HG03354 (cell line): ENCODE measurements at regions not wholly inside any gene's neighbourhood (a gene's known extent, or its start where the extent isn't known, plus 50 kb on each side); places are given as distances from the start of the nearest gene placed in this dataset.

ENCODE experiments used
- ATAC-seq: cut with Tn5 transposase; IDR thresholded peaks from one replicate; pipeline ENCODE4 v1.9.1; 2021; ENCODE audit warnings: mild to moderate bottlenecking; ENCODE audit not compliant: unreplicated experiment, poor library complexity, severe bottlenecking

DNA sequence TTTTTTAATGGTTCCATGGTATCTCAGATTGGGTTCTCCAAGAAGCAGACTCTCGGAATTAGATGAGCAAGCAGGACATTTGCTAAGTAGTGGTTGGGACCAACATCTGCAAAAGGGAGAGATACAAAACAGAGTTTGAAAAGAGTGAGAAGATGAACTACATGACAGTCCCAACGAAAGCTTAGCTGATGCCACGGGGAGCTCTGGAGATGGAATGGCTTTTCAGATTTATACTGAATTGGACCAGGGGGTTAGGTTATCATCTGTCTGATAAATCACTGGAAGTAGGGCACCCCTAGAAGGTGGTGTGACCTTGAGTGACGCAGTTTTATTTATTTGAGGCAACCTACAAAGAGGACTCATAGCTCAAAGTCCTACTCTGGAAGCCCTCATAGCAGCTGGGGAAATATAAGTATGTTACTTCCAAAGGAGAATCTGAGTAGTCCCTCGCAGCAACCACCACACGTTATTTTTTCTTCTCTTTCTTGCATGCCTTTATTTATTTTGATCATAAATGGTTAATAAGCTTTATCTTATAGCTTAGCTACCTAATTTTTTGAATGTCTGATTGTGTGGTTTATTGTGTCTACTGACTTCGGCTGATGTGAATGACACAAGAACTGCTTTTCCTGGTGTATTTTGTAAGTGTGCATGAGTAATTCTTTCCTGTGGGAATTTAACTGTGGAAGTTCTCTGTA lies 815.4 kb downstream of the SQOR start:
- no peak for ATAC-seq

DNA sequence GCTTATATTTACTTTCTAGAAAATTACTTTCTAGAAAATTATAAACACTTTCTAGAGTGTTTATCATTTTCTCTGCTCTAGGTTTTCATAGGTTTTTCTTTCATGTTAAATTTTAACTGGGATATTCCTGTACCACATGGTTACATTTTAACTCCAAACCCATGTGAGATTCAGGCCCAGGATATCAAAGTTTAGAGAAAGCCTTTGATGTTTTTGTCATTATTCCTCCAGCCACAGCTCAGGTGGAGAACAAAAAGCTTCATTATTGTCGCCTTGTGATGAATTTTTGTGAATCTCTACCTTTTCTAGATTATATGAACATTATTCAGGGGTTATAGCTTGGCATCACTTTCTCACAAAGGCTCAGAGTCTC lies 816.0 kb downstream of the SQOR start:
- ATAC-seq = no peak

DNA sequence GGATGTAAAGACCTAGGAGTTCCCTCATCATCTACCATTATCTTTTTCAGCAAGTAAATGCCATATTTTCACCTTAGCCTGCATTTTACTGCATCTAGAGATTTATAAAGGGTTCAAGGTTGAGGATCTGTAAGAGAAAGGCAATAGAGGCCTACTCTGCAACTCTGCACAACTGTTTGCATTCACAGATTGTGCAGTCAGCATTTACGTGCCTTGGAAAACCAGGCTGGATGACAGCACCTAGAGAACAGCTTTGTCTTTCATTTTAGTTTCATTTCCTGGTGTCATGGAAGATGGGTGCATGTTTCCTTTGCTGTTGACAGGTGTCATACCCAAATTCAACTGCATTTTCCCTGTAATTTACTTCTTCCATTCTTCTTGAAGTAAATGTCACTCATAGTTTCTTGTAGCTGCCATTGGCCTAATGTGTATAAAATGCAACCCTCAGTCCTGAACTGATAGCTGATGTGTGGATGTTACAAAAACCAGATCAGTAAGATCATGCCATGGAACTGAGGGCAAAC lies 817.5 kb downstream of the SQOR start:
- ATAC-seq = no peak

DNA sequence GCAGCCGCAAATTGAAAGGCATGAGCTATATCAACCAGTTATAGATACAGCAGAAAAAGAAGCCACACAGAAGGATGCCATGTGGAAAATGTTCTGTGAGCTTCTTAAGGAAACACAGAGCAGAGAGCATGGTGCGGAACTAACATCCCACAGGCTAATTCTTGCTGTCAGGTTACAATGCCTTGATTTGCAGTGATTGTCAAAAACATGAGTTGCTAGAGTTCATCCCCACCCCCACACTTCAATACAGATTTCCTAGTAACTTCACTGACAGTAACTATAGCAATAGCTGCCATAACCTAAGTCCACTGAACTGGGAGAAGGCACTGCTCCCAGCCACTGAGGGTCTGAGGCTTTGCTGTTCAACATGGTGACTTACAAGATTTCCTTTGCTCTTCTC lies 821.6 kb downstream of the SQOR start:
- no peak for ATAC-seq

DNA sequence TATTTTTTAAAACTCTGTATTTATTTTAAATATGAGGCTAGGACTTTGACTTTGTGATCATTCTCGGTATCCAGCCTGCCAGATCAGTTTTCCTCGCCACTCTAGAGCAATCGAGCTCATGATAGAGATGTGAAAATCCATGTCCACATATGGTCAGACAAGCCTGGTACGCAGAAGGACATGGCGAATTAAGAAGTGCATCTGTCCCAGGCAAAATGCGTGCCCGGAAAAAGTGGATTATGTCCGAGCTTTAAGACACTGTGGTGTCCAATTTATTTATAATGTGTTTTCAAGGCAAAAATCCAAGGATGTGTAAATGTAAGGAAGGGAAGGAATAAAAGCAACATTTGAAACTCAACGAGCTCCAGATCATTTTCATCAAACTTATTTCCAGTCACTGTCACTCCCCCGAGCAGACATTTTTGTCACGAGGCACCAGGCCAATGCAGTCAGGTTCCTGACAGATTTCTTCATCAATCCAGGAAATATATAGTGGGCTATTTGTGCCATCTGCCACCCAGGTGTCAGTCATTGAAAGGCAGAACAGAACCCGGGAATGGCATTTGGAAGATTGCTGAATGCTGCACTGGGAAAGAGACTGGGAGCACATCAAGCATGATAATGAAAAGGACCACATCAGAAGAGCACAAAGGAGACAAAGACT lies 825.7 kb downstream of the SQOR start:
- no peak for ATAC-seq

DNA sequence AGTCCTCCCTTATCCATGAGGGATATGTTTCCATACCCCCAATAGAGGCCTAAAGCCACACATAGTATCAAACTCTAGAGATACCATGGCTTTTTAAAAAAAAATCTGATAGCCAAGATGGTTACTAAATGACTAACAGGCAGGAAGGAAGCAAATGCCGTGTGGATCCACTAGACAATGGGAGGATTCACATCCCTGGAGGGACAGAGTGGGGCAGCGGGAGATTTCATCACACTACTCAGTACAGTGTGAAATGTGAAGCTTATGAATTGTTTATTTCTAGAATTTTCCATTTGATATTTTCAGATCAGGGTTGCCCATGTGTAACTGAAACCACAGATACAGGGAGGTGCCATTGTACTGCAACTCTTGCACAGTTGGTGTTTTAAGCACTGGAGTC lies 826.6 kb downstream of the SQOR start:
- ATAC-seq = no peak

DNA sequence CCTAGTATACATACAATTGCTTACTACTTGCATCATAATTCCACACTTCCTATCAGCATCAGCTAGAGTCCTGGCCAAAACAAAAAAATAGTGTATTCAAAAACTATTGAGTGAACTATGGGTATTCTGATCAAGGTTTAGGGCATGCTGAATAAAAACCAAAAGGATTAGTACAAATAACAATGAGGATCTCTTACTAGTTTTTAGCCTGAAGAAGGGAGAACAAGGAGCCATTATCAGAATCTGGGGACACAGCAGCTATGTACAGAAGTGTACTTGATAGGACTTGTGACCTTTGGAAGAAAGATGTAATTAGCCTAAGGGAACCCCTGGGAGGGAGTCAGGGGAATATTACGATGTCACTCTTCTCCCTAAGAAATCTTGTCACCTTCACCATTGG lies 832.2 kb downstream of the SQOR start:
- ATAC-seq = no peak

DNA sequence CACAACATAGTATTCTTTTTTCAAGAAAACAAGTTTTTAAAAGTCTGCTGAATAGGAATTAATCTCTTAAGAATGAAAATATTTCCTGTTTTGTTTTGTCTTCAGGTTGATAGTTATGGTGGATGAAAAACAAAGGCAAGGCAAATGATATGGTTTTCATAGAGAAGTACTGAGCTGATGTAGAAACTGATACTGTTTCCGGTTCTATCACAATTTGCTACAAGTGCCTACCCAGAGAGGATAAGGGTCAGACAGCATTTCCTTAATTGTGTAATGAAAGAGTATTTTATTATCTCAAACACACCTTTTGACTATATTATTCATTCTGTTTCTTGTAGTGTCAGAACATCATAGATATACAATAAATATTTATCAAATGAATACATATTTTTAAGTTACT lies 836.3 kb downstream of the SQOR start:
- no peak for ATAC-seq

DNA sequence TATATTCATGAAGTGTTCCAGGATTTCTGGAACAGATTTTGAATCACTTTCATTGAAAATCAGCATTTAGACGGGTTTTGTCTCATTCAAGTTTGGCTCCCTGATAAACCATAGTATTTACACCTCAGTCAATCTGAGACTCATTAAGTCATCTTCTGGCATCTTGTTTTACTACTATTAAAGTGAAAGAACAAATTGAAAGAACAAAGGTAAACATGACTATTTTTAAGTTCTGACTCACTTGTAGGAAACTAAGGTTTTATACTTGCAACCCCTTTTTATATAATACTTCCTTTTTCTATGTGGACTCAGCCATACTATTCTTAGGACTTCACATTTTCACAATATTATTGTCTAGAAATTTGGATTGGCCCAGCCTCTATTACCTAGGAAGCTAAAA lies 854.4 kb downstream of the SQOR start:
- ATAC-seq = no peak

DNA sequence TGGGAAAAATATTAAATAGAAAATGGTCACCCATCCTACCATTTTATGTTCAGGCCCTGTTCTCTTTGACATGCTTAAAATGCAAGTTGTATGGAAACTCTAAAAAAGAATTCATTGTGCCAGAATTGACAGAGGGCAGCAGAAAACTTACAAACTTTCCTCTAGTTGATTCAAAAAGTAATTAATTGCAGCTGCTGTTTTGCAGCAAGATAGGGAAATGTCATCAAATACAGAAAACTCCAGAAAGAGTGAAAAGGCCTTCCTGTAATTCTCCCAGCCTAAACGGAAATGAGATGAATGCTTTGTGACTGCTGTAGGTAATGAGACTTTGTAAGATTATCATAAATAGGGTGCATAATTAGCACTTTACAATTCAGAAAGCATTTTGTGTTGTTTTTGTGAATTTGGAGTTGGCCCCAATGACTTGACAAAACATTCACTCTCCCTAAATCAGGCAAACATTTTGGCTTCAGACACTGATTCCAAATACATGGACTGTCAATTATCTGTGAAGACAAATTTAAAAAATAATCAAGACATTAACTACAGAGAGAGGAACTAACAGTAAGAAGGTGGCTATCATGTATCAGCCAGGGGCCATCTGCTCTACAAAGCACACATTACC lies 861.8 kb downstream of the SQOR start:
- ATAC-seq = no peak

DNA sequence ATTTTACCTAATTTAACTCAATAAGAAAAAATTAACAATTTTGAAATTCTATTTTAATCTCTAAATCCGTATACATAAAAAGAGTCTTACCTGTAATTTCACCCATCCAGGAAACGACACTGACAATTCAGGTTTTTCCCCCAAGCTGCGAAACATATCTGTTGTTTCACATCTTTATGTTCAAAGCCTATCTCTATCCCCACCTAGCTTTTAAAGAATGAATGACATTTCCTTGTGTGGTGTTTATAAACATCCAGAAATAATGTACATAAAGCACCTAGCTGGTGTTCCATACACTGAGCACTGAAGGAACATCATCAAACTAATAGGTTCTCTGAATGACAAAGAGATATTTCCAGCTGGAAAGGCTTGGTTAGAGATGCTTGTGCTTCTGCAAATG lies 867.8 kb downstream of the SQOR start:
- ATAC-seq = no peak

DNA sequence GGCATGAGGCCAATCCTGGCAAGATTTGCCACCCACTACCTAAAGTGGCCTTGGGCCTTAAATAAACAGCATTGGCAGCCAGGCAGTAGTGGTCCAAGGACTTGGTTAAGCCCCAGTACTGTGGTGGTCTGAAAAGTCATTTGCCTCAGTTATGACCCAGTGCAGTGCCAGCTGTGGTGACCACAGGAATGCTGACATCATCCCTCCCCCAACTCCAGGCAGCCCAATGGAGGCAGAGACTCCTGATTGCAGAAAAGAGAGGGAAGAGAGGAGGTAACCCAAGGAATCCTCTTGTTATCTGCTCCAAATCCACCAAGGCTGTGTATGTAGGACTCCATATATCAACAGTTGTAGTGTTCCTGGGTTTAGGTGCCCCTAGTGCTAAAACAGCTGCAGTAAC lies 883.6 kb downstream of the SQOR start:
- ATAC-seq = no peak

DNA sequence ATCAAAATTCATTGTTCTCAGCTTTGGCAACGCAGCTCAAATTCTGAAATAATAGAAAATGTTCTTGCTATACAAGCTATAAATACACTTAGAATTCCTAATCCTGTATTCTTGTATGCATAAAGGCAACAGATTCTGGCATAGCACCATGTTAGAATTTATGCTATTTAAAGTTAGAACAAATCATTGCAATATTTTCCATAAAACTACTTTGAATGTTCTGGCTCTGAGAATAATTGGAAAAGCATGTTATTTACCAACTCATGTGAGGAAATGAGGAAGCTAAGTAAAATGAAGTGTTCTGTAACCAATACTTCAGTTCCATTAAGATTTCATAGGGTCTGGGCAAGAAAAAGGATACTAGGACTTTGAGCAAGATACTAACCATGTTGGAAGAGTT lies 888.9 kb downstream of the SQOR start:
- ATAC-seq = no peak

DNA sequence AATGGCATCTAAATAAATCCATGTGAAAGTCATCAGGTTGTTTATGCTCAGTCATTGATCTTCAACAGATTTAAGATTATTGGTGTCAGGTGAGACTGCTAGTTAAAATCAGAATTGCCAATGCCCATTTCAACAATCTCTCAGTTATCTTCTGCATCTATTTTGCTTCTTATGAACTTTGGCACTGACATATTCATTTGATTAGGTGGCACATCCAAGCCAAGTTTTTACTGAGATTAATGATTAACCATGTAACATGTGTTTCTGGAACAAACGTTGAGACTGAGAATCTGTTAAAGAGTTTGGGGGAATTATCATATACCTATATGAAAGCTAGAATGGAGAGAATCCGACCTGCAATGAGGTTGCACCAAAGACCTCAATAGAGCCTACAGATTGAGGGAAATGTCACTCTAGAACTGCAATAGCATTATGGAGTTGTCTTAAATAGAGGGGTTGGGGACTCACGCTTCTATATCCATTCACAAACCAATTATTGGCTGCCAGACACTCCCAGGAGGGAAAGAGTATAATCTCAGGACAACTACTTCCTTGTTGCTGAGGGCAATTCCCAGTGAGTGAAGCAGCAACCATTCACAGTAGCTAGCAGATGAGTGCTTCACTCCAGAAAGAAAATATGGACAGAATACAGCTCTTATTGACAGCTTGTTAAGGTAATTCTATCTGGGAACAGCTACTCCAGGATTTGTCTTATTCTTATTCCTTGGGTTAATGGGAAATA lies 891.3 kb downstream of the SQOR start:
- ATAC-seq = no peak

DNA sequence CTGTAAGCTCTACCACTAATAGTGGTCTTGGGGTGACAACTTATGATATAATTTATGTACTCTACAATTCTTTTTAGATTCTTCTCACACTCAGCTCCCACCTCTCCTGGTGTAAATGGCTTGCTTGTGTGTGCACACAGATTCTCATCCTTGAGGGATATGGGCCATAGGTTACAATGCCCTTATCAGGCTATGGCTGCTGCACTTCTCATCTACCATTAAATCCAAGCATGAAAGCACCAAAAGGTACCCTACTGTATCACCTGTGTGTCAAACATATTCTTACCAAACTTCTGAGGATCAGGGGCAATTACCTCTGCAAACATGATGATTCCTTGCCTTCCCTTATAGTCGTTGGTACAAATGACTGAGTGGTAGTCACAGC lies 891.9 kb downstream of the SQOR start:
- no peak for ATAC-seq

DNA sequence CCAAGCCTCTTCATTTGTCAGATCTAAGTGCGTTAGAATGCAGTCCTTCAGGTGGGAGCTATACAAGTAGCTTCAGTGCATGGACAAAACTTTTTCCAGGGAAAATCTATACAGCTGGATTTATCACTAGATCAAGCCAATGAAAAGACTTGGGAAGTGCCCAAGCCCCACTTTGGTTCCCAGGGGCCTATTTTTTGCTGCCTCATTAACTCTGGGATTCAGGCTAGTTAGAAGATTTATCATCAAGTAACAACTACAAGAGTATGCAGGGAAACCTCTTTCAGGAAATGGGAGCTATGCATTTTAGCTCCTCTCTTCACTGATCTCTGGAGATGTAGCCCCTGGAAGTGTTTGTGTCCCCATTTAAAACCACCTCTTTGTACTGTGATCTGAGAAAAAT lies 908.8 kb downstream of the SQOR start:
- ATAC-seq = no peak

DNA sequence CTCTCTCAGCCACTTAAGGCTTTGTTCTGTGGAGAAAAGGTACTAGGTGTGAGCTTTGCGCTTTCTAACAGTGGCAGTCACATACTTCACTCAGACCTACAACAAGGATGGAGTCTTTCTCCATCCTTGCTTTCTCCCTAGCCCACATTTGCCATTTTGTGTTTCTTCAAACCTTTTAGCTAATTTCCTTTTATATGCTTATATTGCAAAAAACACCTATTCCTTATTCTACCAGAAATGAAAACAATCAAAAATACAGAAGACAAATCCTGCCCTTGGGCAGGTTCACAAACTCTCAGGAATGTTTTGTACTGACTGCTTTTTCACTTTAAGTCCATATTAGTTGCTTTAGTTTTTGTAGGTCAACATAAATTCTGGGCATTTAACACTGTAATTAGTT lies 914.2 kb downstream of the SQOR start:
- no peak for ATAC-seq

DNA sequence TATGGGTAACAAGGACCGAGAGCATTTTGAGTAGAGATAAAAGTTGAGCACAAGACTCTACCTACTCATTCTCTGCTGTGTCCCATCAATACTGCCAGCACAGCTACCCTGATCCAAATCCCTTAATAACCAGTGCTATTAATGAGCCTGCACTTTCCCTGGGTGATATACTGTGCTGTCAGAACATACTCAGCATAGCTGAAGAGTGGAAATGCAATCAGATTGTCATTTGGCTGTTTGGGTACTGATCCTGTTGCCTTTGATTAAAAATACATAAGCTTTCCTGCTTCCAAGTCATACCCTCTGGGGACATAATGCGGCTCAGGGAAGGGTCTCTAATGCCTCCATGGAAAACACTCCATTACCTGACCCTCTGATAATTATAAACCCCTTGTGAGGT lies 917.5 kb downstream of the SQOR start:
- no peak for ATAC-seq

DNA sequence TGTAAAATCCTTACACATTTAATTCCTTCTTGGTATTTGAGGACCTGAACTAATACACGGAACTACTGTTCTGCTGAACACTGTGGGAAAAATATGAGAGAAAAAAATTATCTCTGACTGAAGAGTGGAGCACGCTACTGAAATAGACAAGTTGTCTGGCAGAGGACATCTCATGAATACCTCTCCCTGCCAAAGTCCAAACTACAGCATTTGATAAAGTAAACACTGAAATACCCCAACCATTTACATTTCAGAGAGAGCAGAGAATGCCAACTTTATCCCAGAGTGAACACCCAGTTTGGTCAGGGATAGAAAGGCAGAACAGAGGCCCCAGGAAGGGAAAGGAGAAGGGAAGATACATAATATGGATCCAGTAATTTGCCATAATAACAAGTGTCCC lies 920.7 kb downstream of the SQOR start:
- ATAC-seq = no peak

DNA sequence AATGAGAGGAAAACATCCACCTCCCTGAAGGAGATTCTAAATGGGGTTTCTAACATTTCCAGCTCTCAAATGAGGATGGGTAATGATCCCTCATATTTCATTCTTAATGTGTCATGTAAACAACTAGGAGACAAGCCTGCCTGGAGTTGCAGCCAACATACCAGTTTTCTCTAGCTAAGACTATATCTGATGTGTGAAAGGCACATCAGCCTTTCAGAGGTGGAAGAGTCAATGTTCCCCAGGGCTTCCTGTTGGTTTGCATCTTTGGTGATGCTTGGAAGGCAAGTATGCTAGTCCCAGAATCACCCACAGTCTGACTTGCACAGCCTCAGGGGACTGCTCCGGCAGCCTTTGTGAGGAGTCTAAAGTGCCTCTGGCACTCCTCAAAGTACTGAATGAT lies 921.2 kb downstream of the SQOR start:
- ATAC-seq = no peak
